CD4-positive, alpha-beta T cell treated with Interleukin-6 at 100 ng/mL for 8 hours (primary cell): ENCODE measurements at regions not wholly inside any gene's neighbourhood (a gene's known extent, or its start where the extent isn't known, plus 50 kb on each side); places are given as distances from the start of the nearest gene placed in this dataset.
"Not testable (repeated sequence)": the region's sequence is repeated elsewhere in the genome, so short reads cannot be mapped to it uniquely, and the experiment has no call there.

Experiments used
- DNase-seq: peaks from one replicate; pipeline ENCODE4 v3.0.0-alpha.2; 2020; ENCODE audit warnings: mixed read lengths, low spot score

GRCh38 chr13:50229960-50230661 lies 214.9 kb downstream of the KCNRG start:
- no peak for DNase-seq

GRCh38 chr13:50230662-50230978 lies 215.4 kb downstream of the KCNRG start:
- no peak for DNase-seq

GRCh38 chr13:50233574-50233973 lies 218.3 kb downstream of the KCNRG start:
- DNase-seq: not testable (repeated sequence)

GRCh38 chr13:50235604-50236342 lies 220.5 kb downstream of the KCNRG start:
- DNase-seq: no peak

GRCh38 chr13:50236898-50237318 lies 221.7 kb downstream of the KCNRG start:
- peak; percentile 58 for DNase-seq

GRCh38 chr13:50238922-50239321 lies 223.7 kb downstream of the KCNRG start:
- no peak for DNase-seq

GRCh38 chr13:50241479-50241878 lies 226.2 kb downstream of the KCNRG start:
- no peak for DNase-seq

GRCh38 chr13:50243931-50244330 lies 228.7 kb downstream of the KCNRG start:
- no peak for DNase-seq

- no peak for DNase-seq
Observed at GRCh38 chr13:50244355-50244712, 229.1 kb downstream of the KCNRG start.

- DNase-seq: peak; percentile 59
Observed at GRCh38 chr13:50244713-50245574, 229.7 kb downstream of the KCNRG start.

GRCh38 chr13:50247223-50247622 lies 232.0 kb downstream of the KCNRG start:
- DNase-seq: no peak

- DNase-seq: peak; percentile 34
Observed at GRCh38 chr13:50248516-50249143, 233.4 kb downstream of the KCNRG start.

- DNase-seq: no peak
Observed at GRCh38 chr13:50249144-50249521, 233.9 kb downstream of the KCNRG start.

- no peak for DNase-seq
Observed at GRCh38 chr13:50250401-50250800, 235.2 kb downstream of the KCNRG start.

- peak; percentile 21 for DNase-seq
Observed at GRCh38 chr13:50255639-50256038, 240.4 kb downstream of the KCNRG start.

- DNase-seq: not testable (repeated sequence)
Observed at GRCh38 chr13:50256536-50257321, 241.5 kb downstream of the KCNRG start.

GRCh38 chr13:50257646-50258045 lies 242.4 kb downstream of the KCNRG start:
- no peak for DNase-seq

GRCh38 chr13:50261130-50261901 lies 246.1 kb downstream of the KCNRG start:
- no peak for DNase-seq

- DNase-seq: no peak
Observed at GRCh38 chr13:50267066-50267465, 251.8 kb downstream of the KCNRG start.

- no peak for DNase-seq
Observed at GRCh38 chr13:50267917-50268316, 252.7 kb downstream of the KCNRG start.

- DNase-seq: no peak
Observed at GRCh38 chr13:50268500-50268899, 253.3 kb downstream of the KCNRG start.
